NT2/D1 (cell line): ENCODE measurements at regions not wholly inside any gene's neighbourhood (a gene's known extent, or its start where the extent isn't known, plus 50 kb on each side); places are given as distances from the start of the nearest gene placed in this dataset.

Source experiments
- SUZ12 ChIP-seq: IDR thresholded peaks from 2 replicates; pipeline ENCODE4 v1.6.1; 2011; ENCODE audit not compliant: insufficient read length, insufficient read depth; ENCODE audit errors: extremely low read depth
- YY1 ChIP-seq: IDR thresholded peaks from 2 replicates; pipeline ENCODE4 v1.6.1; 2011; ENCODE audit not compliant: insufficient read length, insufficient read depth
- ZNF274 ChIP-seq: IDR thresholded peaks from 2 replicates; pipeline ENCODE4 v1.6.1; 2011; ENCODE audit warnings: mild to moderate bottlenecking, low read depth, low read length

- TF ChIP-seq YY1 (no peak), SUZ12 (no peak), ZNF274 (no peak)
These were observed 102.9 kb downstream of the MPP7 start for GRCh38 chr10:28199941-28200340.
